Psoas muscle (tissue), 7 donors: ENCODE measurements at regions not wholly inside any gene's neighbourhood (a gene's known extent, or its start where the extent isn't known, plus 50 kb on each side); places are given as distances from the start of the nearest gene placed in this dataset.

Experiments used
- ATAC-seq, 4 donors: fragments of 200-7000 bp; cut with Tn5 transposase; one replicate each; pipeline ENCODE4 v1.9.1; 2020; ENCODE audit warnings: moderate library complexity in 3 of 4, mild to moderate bottlenecking in 2 of 4
- DNase-seq, 2 donors: peaks; one replicate each; pipeline ENCODE4 v3.0.0-alpha.2; 2020
- H3K27ac ChIP-seq: fragments of 200-600 bp; one replicate; pipeline ENCODE4 v1.8.0; 2022
- H3K27me3 ChIP-seq, 3 donors: fragments of 200-600 bp in 1 of 3; one replicate each; pipeline versions ENCODE4 v1.6.1 to v1.8.0; 2013 to 2022; ENCODE audit warnings: low read length in 2 of 3, mild to moderate bottlenecking in 2 of 3, moderate library complexity in 1 of 3; ENCODE audit not compliant: insufficient read depth in 3 of 3
- H3K36me3 ChIP-seq, 2 donors: fragments of 200-600 bp in 1 of 2; one replicate each; pipeline versions ENCODE4 v1.6.1 to v1.8.0; 2013 to 2022; ENCODE audit warnings: low read depth in 1 of 2, mild to moderate bottlenecking in 1 of 2, moderate library complexity in 1 of 2; ENCODE audit not compliant: insufficient read depth in 1 of 2
- H3K4me1 ChIP-seq: fragments of 200-600 bp; one replicate; pipeline ENCODE4 v1.8.0; 2022
- H3K4me3 ChIP-seq: fragments of 200-600 bp; one replicate; pipeline ENCODE4 v1.8.0; 2022; ENCODE audit warnings: mild to moderate bottlenecking
- H3K9me3 ChIP-seq: fragments of 200-600 bp; one replicate; pipeline ENCODE4 v1.8.0; 2022
- CTCF ChIP-seq: fragments of 200-600 bp; IDR thresholded peaks from one replicate; pipeline ENCODE4 v1.8.0; 2022; ENCODE audit warnings: antibody characterized with exemption
- WGBS, 3 donors: extraction: QIAGEN DNeasy Blood & Tissue Kit; methylation state at CpG; one replicate each; pipeline versions ENCODE4 v1.1.6 to v1.1.7; 2013; 5-methylcytosine and 5-hydroxymethylcytosine counted together
- intact Hi-C, 2 donors: fragments of 100-400 bp; cut with DNase I; formaldehyde crosslinking; loops; one replicate each; pipeline versions ENCODE4 v1.11.0 to v1.14.2; 2022
- donor health status: healthy with polysubstance abuse.
- donor health status: DM: no; HTN: no; CAD: no; lungs with moderate emphysema.
- donor health status: Bipolar disorder and iron deficiency.
- donor health status: healthy.
- donor health status: DM: yes; HTN: yes; CAD: no.
- donor health status: DM: no; HTN: no; CAD: no.
- donor health status: DM: yes; HTN: yes; CAD: no.

GRCh38 chr6:120484146-120484545 is 850.1 kb downstream of the TBC1D32 start:
- 61 to 89% (median 74%) methylated on average over 2 of the region's 2 CpGs for WGBS, 3 donors
- no peak overlapping the region for H3K4me3 ChIP-seq
- ATAC-seq = no peak
- intact Hi-C loops = no loop called here
- no peak for DNase-seq
- peaks cover 5% of the 10 kb centered on the region for H3K9me3 ChIP-seq
- H3K27me3 ChIP-seq = no peaks in the 10 kb centered on the region
- TF ChIP-seq CTCF = no peak
- no peaks in the 10 kb centered on the region for H3K36me3 ChIP-seq
- H3K4me1 ChIP-seq = no peaks in the 10 kb centered on the region
- no peak overlapping the region for H3K27ac ChIP-seq

- H3K27ac ChIP-seq = no peak overlapping the region
- DNase-seq (no peak), ATAC-seq (no peak)
- no peak overlapping the region for H3K4me3 ChIP-seq
- intact Hi-C loops = no loop called here
- no peaks in the 10 kb centered on the region for H3K4me1 ChIP-seq
- peaks cover 20% of the 10 kb centered on the region for H3K9me3 ChIP-seq
- no peak for TF ChIP-seq CTCF
- H3K36me3 ChIP-seq = no peaks in the 10 kb centered on the region
- 60 to 63% (median 60%) methylated on average over 1 of the region's 1 CpG for WGBS, 3 donors
- H3K27me3 ChIP-seq = no peaks in the 10 kb centered on the region
Measured at GRCh38 chr6:120478650-120479049, 855.6 kb downstream of the TBC1D32 start.

GRCh38 chr6:120473804-120474203 is 860.5 kb downstream of the TBC1D32 start:
- ATAC-seq = no peak
- H3K9me3 ChIP-seq = peaks cover 11% of the 10 kb centered on the region
- H3K27ac ChIP-seq = no peak overlapping the region
- DNase-seq = no peak
- TF ChIP-seq CTCF = no peak
- intact Hi-C loops = no loop called here
- H3K36me3 ChIP-seq = no peaks in the 10 kb centered on the region
- H3K4me1 ChIP-seq = no peaks in the 10 kb centered on the region
- H3K27me3 ChIP-seq = no peaks in the 10 kb centered on the region
- 58 to 68% (median 68%) methylated on average over 2 of the region's 2 CpGs for WGBS, 3 donors
- no peak overlapping the region for H3K4me3 ChIP-seq

- intact Hi-C loops = no loop called here
- no peaks in the 10 kb centered on the region for H3K27me3 ChIP-seq
- TF ChIP-seq CTCF = no peak
- no peaks in the 10 kb centered on the region for H3K36me3 ChIP-seq
- ATAC-seq (no peak), DNase-seq (no peak)
- no peaks in the 10 kb centered on the region for H3K9me3 ChIP-seq
- WGBS, 3 donors = 76 to 81% (median 79%) methylated on average over 1 of the region's 1 CpG
- H3K4me1 ChIP-seq = no peaks in the 10 kb centered on the region
- H3K4me3 ChIP-seq = no peak overlapping the region
- no peak overlapping the region for H3K27ac ChIP-seq
Measured at GRCh38 chr6:120468486-120468885, 865.8 kb downstream of the TBC1D32 start.

- no peak overlapping the region for H3K27ac ChIP-seq
- no peak overlapping the region for H3K4me3 ChIP-seq
- TF ChIP-seq CTCF = no peak
- intact Hi-C loops = no loop called here
- H3K9me3 ChIP-seq = no peaks in the 10 kb centered on the region
- DNase-seq (no peak), ATAC-seq (no peak)
- no peaks in the 10 kb centered on the region for H3K4me1 ChIP-seq
- no peaks in the 10 kb centered on the region for H3K27me3 ChIP-seq
- H3K36me3 ChIP-seq = no peaks in the 10 kb centered on the region
Measured at GRCh38 chr6:120451508-120451907, 882.8 kb downstream of the TBC1D32 start.
